HCT116 (cell line): ENCODE measurements at regions not wholly inside any gene's neighbourhood (a gene's known extent, or its start where the extent isn't known, plus 50 kb on each side); places are given as distances from the start of the nearest gene placed in this dataset.

Experiments
- ATAC-seq: fragments of 200-7000 bp; cut with Tn5 transposase; 2 replicates; pipeline ENCODE4 v1.9.1; 2020; ENCODE audit warnings: mild to moderate bottlenecking, moderate library complexity
- BruUV-seq: library from RNA; stranded (reverse); fragments of 400-500 nt; replicated peaks from 2 replicates; lab custom pipeline; 2021; lab: Mats Ljungman, UMichigan
- CTCF ChIA-PET: fragments of 300-600 bp; sonication (Branson Sonifier 250); formaldehyde crosslinking; loops from one replicate; lab custom pipeline; 2021; ENCODE audit warnings: antibody characterized with exemption; lab: Charles Lee
- POLR2A ChIA-PET: fragments of 300-600, 350-600 bp; sonication (Branson Sonifier 250); formaldehyde crosslinking; loops from one replicate; lab custom pipeline; 2021; ENCODE audit warnings: antibody characterized with exemption; lab: Charles Lee
- RAD21 ChIA-PET, 2 experiments: fragments of 300-600 bp; sonication (Branson Sonifier 250); formaldehyde crosslinking; loops; one replicate each; lab custom pipeline; 2023; ENCODE audit warnings: low total read pairs in 2 of 2; ENCODE audit not compliant: uncharacterized antibody in 2 of 2, unreplicated experiment in 2 of 2, low non-redundant PET in 1 of 2; lab: Charles Lee
- DNase-seq: peaks from one replicate; pipeline ENCODE4 v3.0.0-alpha.2; 2010; ENCODE audit warnings: low read depth, low spot score
- H2AFZ ChIP-seq: fragments of 200-600 bp; shearing (Covaris generic), sonication (generic); 2 replicates; pipeline ENCODE4 v1.6.1; 2017; ENCODE audit warnings: low read depth, mixed run types, mixed read lengths, antibody characterized with exemption, low read length; ENCODE audit not compliant: poor library complexity, severe bottlenecking
- H3K27ac ChIP-seq: 2 replicates; pipeline ENCODE4 v1.5.1; 2012; ENCODE audit warnings: low read depth, low read length
- H3K27me3 ChIP-seq: fragments of 200-600 bp; sonication (generic); 2 replicates; pipeline ENCODE4 v1.6.1; 2016; ENCODE audit warnings: mixed run types, low read length, mixed read lengths; ENCODE audit not compliant: insufficient read depth
- H3K36me3 ChIP-seq, 2 experiments: fragments of 200-500 bp in 1 of 2; fragments of 200-600 bp in 1 of 2; sonication (Bioruptor generic) in 1 of 2; sonication (generic) in 1 of 2; 2 replicates each; pipeline versions ENCODE4 v1.5.1 to v1.6.1; 2014 to 2016; ENCODE audit warnings: low read length in 2 of 2, inconsistent platforms in 1 of 2, mixed read lengths in 1 of 2, mixed run types in 1 of 2; ENCODE audit not compliant: insufficient read depth in 2 of 2, control insufficient read depth in 1 of 2
- H3K4me1 ChIP-seq, 2 experiments: fragments of 200-600 bp in 1 of 2; sonication (generic) in 1 of 2; 2 replicates each; pipeline versions ENCODE4 v1.5.1 to v1.6.1; 2012 to 2017; ENCODE audit warnings: low read length in 2 of 2, inconsistent platforms in 1 of 2, mild to moderate bottlenecking in 1 of 2, mixed read lengths in 1 of 2, mixed run types in 1 of 2, moderate library complexity in 1 of 2; ENCODE audit not compliant: insufficient read depth in 2 of 2, control insufficient read depth in 1 of 2
- H3K4me2 ChIP-seq: fragments of 200-600 bp; sonication (generic); 2 replicates; pipeline ENCODE4 v1.6.1; 2017; ENCODE audit warnings: mixed run types, low read length, mixed read lengths
- H3K4me3 ChIP-seq, 2 experiments: fragments of 200-600 bp in 1 of 2; sonication (generic) in 1 of 2; replicated peaks in 1 of 2; 2 replicates each; pipeline ENCODE4 v1.5.1; 2011 to 2016; ENCODE audit warnings: low read length in 2 of 2, control low read depth in 1 of 2, low read depth in 1 of 2, mild to moderate bottlenecking in 1 of 2, mixed read lengths in 1 of 2, mixed run types in 1 of 2
- H3K79me2 ChIP-seq: fragments of 200-600 bp; sonication (generic); 2 replicates; pipeline ENCODE4 v1.6.1; 2017; ENCODE audit warnings: mild to moderate bottlenecking, mixed run types, low read length, moderate library complexity, mixed read lengths; ENCODE audit not compliant: insufficient read depth
- H3K9ac ChIP-seq: fragments of 200-600 bp; sonication (generic); 2 replicates; pipeline ENCODE4 v1.6.1; 2016; ENCODE audit warnings: low read length, mixed read lengths
- H3K9me2 ChIP-seq: fragments of 200-600 bp; sonication (generic), shearing (Covaris generic); 2 replicates; pipeline ENCODE4 v1.6.1; 2017; ENCODE audit warnings: mixed run types, mild to moderate bottlenecking, moderate library complexity; ENCODE audit not compliant: insufficient read depth
- H3K9me3 ChIP-seq, 2 experiments: fragments of 200-500 bp in 1 of 2; fragments of 200-600 bp in 1 of 2; sonication (Bioruptor generic) in 1 of 2; sonication (generic) in 1 of 2; 2 replicates each; pipeline ENCODE4 v1.6.1; 2014 to 2017; ENCODE audit warnings: low read length in 2 of 2, mixed read lengths in 2 of 2, inconsistent platforms in 1 of 2, low read depth in 1 of 2, mild to moderate bottlenecking in 1 of 2, mixed run types in 1 of 2, moderate library complexity in 1 of 2; ENCODE audit not compliant: control insufficient read depth in 1 of 2, insufficient read depth in 1 of 2
- H4K20me1 ChIP-seq: fragments of 200-600 bp; sonication (generic), shearing (Covaris generic); 2 replicates; pipeline ENCODE4 v1.6.1; 2017; ENCODE audit warnings: mixed run types, mild to moderate bottlenecking, moderate library complexity; ENCODE audit not compliant: insufficient read depth
- ATF3 ChIP-seq: IDR thresholded peaks from 2 replicates; pipeline ENCODE4 v1.6.1; 2012
- CBX3 ChIP-seq: IDR thresholded peaks from 2 replicates; pipeline ENCODE4 v1.6.1; 2012; ENCODE audit warnings: low read depth
- CEBPB ChIP-seq: IDR thresholded peaks from 2 replicates; pipeline ENCODE4 v1.6.1; 2012; ENCODE audit warnings: low read depth
- CTCF ChIP-seq, 3 experiments: fragments of 200-600 bp in 1 of 3; sonication (generic) in 1 of 3; IDR thresholded peaks in 2 of 3; conservative IDR thresholded peaks in 1 of 3; 2 replicates each; pipeline ENCODE4 v1.5.1; 2012 to 2017; ENCODE audit warnings: low read depth in 2 of 3, low read length in 2 of 3, antibody characterized with exemption in 1 of 3, borderline replicate concordance in 1 of 3, control low read depth in 1 of 3, mild to moderate bottlenecking in 1 of 3, mixed read lengths in 1 of 3, mixed run types in 1 of 3, moderate library complexity in 1 of 3; ENCODE audit not compliant: insufficient read depth in 1 of 3
- ELF1 ChIP-seq: IDR thresholded peaks from 2 replicates; pipeline ENCODE4 v1.6.1; 2012; ENCODE audit warnings: low read depth, borderline replicate concordance
- EZH2 ChIP-seq: fragments of 200-600 bp; sonication (generic); IDR thresholded peaks from 2 replicates; pipeline ENCODE4 v1.6.1; 2017; ENCODE audit warnings: antibody characterized with exemption, mixed run types
- EZH2phosphoT487 ChIP-seq: fragments of 200-600 bp; IDR thresholded peaks from 2 replicates; pipeline ENCODE4 v1.6.1; 2018; ENCODE audit warnings: antibody characterized with exemption, borderline replicate concordance
- FOSL1 ChIP-seq: IDR thresholded peaks from 2 replicates; pipeline ENCODE4 v1.6.1; 2012; ENCODE audit warnings: low read depth
- JUND ChIP-seq: IDR thresholded peaks from 2 replicates; pipeline ENCODE4 v1.6.1; 2012
- MAX ChIP-seq: IDR thresholded peaks from 2 replicates; pipeline ENCODE4 v1.6.1; 2012
- POLR2AphosphoS5 ChIP-seq: IDR thresholded peaks from 2 replicates; pipeline ENCODE4 v1.6.1; 2011; ENCODE audit warnings: mild to moderate bottlenecking, low read depth, low read length, moderate library complexity
- RAD21 ChIP-seq: IDR thresholded peaks from 2 replicates; pipeline ENCODE4 v1.6.1; 2012; ENCODE audit warnings: low read depth, mild to moderate bottlenecking
- REST ChIP-seq: IDR thresholded peaks from 2 replicates; pipeline ENCODE4 v1.6.1; 2012; ENCODE audit warnings: low read depth
- SP1 ChIP-seq: IDR thresholded peaks from 2 replicates; pipeline ENCODE4 v1.6.1; 2012; ENCODE audit warnings: low read depth
- SRF ChIP-seq: IDR thresholded peaks from 2 replicates; pipeline ENCODE4 v1.6.1; 2012; ENCODE audit warnings: low read depth
- YY1 ChIP-seq: IDR thresholded peaks from 2 replicates; pipeline ENCODE4 v1.6.1; 2011; ENCODE audit warnings: low read length, low read depth, moderate library complexity, mild to moderate bottlenecking; ENCODE audit not compliant: insufficient replicate concordance; ENCODE audit errors: extremely low read depth
- ZBTB33 ChIP-seq: IDR thresholded peaks from 2 replicates; pipeline ENCODE4 v1.6.1; 2011; ENCODE audit warnings: mild to moderate bottlenecking, low read length, moderate library complexity; ENCODE audit not compliant: insufficient replicate concordance; ENCODE audit errors: extremely low read depth
- ZFX ChIP-seq: fragments of 450-650 bp; IDR thresholded peaks from 2 replicates; pipeline ENCODE4 v1.6.1; 2017
- ZNF274 ChIP-seq: fragments of 200-500 bp; sonication (Bioruptor generic); IDR thresholded peaks from 2 replicates; pipeline ENCODE4 v1.6.1; 2014; ENCODE audit warnings: mild to moderate bottlenecking, low read depth, low read length, inconsistent platforms
- intact Hi-C: fragments of 100-400 bp; cut with micrococcal nuclease; formaldehyde crosslinking; loops from 2 replicates; pipeline ENCODE4 v1.10.0; 2022

GRCh38 chr20:48541581-48542071 is 286.2 kb downstream of the PREX1 start (continued):
- no peak for TF ChIP-seq ZFX
- TF ChIP-seq, all 23 proteins: peak for 0

DNA sequence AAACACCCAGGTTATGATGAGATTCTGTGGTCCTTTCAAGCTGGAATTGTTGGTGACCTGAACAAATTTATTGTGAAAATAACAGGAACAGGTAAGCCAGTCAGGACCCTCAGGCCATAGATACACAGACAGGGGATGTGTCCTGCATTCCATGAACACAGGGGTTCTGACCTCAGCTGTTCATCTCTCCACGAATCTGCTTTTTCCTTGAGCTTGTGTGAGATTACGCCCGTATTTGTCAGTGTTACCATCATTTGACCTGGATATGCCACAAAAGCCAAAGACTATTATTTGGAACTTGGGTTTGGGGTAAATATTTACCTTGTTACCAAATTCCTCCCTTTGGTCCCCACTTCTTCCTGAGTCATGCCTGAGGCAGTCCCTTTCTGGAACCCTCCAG is 288.9 kb downstream of the PREX1 start:
- peak overlapping the region; percentile 57 for H3K4me2 ChIP-seq
- no peaks in the 10 kb centered on the region for H3K9me3 ChIP-seq
- H2AFZ ChIP-seq = no peak overlapping the region
- H3K4me1 ChIP-seq = peaks cover 10 to 18% of the 10 kb centered on the region in 2 experiments
- no peak for TF ChIP-seq CEBPB
- TF ChIP-seq EZH2 = no peak
- TF ChIP-seq ELF1 = no peak
- TF ChIP-seq REST = no peak
- no peak for TF ChIP-seq ATF3
- no peak for TF ChIP-seq RAD21
- TF ChIP-seq ZBTB33 = no peak
- TF ChIP-seq EZH2phosphoT487 = no peak
- no peak for TF ChIP-seq JUND
- no peak for TF ChIP-seq SRF
- no peak for TF ChIP-seq POLR2AphosphoS5
- no peak for TF ChIP-seq FOSL1
- no peak for TF ChIP-seq ZNF274
- no peak for TF ChIP-seq CTCF (IDR thresholded peaks at IDR 0.05 in 2 of 3, conservative IDR thresholded peaks at IDR 0.05 in 1 of 3; ENCODE audit: borderline replicate concordance in 1 of 3, insufficient read depth in 1 of 3, low read depth in 2 of 3, low read length in 2 of 3)
- TF ChIP-seq YY1 = no peak
- no peak for TF ChIP-seq CBX3
- no peak for TF ChIP-seq MAX
- TF ChIP-seq SP1 = no peak
- no peak for DNase-seq
- no peaks in the 10 kb centered on the region; the same call in 1 of the 2 replicates for H3K27me3 ChIP-seq
- H3K9me2 ChIP-seq = no peaks in the 10 kb centered on the region
- H3K4me3 ChIP-seq = no peak overlapping the region
- RAD21 ChIA-PET = no interaction called here
- H3K79me2 ChIP-seq = no peaks in the 10 kb centered on the region
- no TSS peak for BruUV-seq
- ATAC-seq = peak; percentile 55
- POLR2A ChIA-PET = interaction anchor here (1.7 kb wide), 1 partner anchor 14 kb away, joined by 3 read pairs; no protein-coding TSS in a partner anchor
- no peak overlapping the region for H3K27ac ChIP-seq
- CTCF ChIA-PET = interaction anchor here (1.5 kb wide), 1 partner anchor 82 kb away, joined by 5 read pairs; no protein-coding TSS in a partner anchor
- H4K20me1 ChIP-seq = no peaks in the 10 kb centered on the region
- intact Hi-C loops = no loop called here
- H3K9ac ChIP-seq = no peak overlapping the region
- no peaks in the 10 kb centered on the region for H3K36me3 ChIP-seq
